HPDE6-E6E7 (cell line): ENCODE measurements at regions not wholly inside any gene's neighbourhood (a gene's known extent, or its start where the extent isn't known, plus 50 kb on each side); places are given as distances from the start of the nearest gene placed in this dataset.
"Not testable (repeated sequence)": the region's sequence is repeated elsewhere in the genome, so short reads cannot be mapped to it uniquely, and the experiment has no call there.

ENCODE experiments used
- DNase-seq: peaks from one replicate; pipeline ENCODE4 v3.0.0; 2011; ENCODE audit warnings: missing footprints; ENCODE audit errors: extremely low spot score

- DNase-seq, result no peak
Measured at GRCh38 chr5:115439042-115439441, 105.5 kb downstream of the FEM1C start.

GRCh38 chr5:115435778-115436712 lies 108.5 kb downstream of the FEM1C start:
- DNase-seq, result no peak

GRCh38 chr5:115435065-115435777 lies 109.4 kb downstream of the FEM1C start:
- DNase-seq, result no peak

GRCh38 chr5:115433918-115434317 lies 110.7 kb downstream of the FEM1C start:
- no peak for DNase-seq

GRCh38 chr5:115432691-115433090 lies 111.9 kb downstream of the FEM1C start:
- DNase-seq, result no peak

GRCh38 chr5:115431116-115431515 lies 113.5 kb downstream of the FEM1C start:
- DNase-seq, result no peak

GRCh38 chr5:115430374-115430773 lies 114.2 kb downstream of the FEM1C start:
- DNase-seq, result no peak

GRCh38 chr5:115429345-115429940 lies 115.1 kb downstream of the FEM1C start:
- no peak for DNase-seq

GRCh38 chr5:115428676-115429075 lies 115.9 kb downstream of the FEM1C start:
- no peak for DNase-seq

- no peak for DNase-seq
Measured at GRCh38 chr5:115428248-115428647, 116.3 kb downstream of the FEM1C start.

- DNase-seq, result no peak
Measured at GRCh38 chr5:115424446-115424845, 120.1 kb downstream of the FEM1C start.

GRCh38 chr5:115424030-115424429 lies 120.5 kb downstream of the FEM1C start:
- DNase-seq, result no peak

GRCh38 chr5:115423541-115423940 lies 121.0 kb downstream of the FEM1C start:
- no peak for DNase-seq

GRCh38 chr5:115423051-115423450 lies 121.5 kb downstream of the FEM1C start:
- DNase-seq, result no peak

GRCh38 chr5:115420812-115421211 lies 123.8 kb downstream of the FEM1C start:
- not testable (repeated sequence) for DNase-seq

- DNase-seq, result peak; percentile 72
Measured at GRCh38 chr5:115419846-115420585, 123.6 kb upstream of the CCDC112 start.

GRCh38 chr5:115418788-115419187 lies 122.3 kb upstream of the CCDC112 start:
- DNase-seq, result no peak

- no peak for DNase-seq
Measured at GRCh38 chr5:115417076-115417475, 120.6 kb upstream of the CCDC112 start.

GRCh38 chr5:115415143-115415491 lies 118.7 kb upstream of the CCDC112 start:
- DNase-seq, result peak; percentile 60

GRCh38 chr5:115414406-115415142 lies 118.1 kb upstream of the CCDC112 start:
- DNase-seq, result no peak

- no peak for DNase-seq
Measured at GRCh38 chr5:115413651-115414050, 117.2 kb upstream of the CCDC112 start.
